Mucosa of gallbladder (tissue), 1 donor: ENCODE measurements at regions not wholly inside any gene's neighbourhood (a gene's known extent, or its start where the extent isn't known, plus 50 kb on each side); places are given as distances from the start of the nearest gene placed in this dataset.

Source experiments
- DNase-seq: peaks from one replicate; pipeline ENCODE4 v3.0.0-alpha.2; 2020; ENCODE audit warnings: low spot score
- donor health status: DM: no; HTN: no; CAD: no.

- DNase-seq = no peak
Observed at GRCh38 chr9:82552784-82553183, 510.2 kb downstream of the RASEF start.

- no peak for DNase-seq
Observed at GRCh38 chr9:82553654-82554366, 509.1 kb downstream of the RASEF start.

- no peak for DNase-seq
Observed at GRCh38 chr9:82554381-82554780, 508.6 kb downstream of the RASEF start.

- DNase-seq = no peak
Observed at GRCh38 chr9:82555031-82555430, 507.9 kb downstream of the RASEF start.

- DNase-seq = no peak
Observed at GRCh38 chr9:82555431-82556051, 507.4 kb downstream of the RASEF start.

GRCh38 chr9:82558346-82558745, 504.6 kb downstream of the RASEF start:
- DNase-seq = no peak

GRCh38 chr9:82558855-82559630, 503.9 kb downstream of the RASEF start:
- DNase-seq = peak; percentile 70

GRCh38 chr9:82560036-82560435, 502.9 kb downstream of the RASEF start:
- no peak for DNase-seq

- peak; percentile 11 for DNase-seq
Observed at GRCh38 chr9:82560457-82560904, 502.5 kb downstream of the RASEF start.

GRCh38 chr9:82563094-82563493, 499.8 kb downstream of the RASEF start:
- no peak for DNase-seq

- no peak for DNase-seq
Observed at GRCh38 chr9:82563841-82564240, 499.1 kb downstream of the RASEF start.

- no peak for DNase-seq
Observed at GRCh38 chr9:82565188-82565969, 497.6 kb downstream of the RASEF start.

- no peak for DNase-seq
Observed at GRCh38 chr9:82567953-82568352, 495.0 kb downstream of the RASEF start.

- DNase-seq = no peak
Observed at GRCh38 chr9:82570226-82570625, 492.7 kb downstream of the RASEF start.

- no peak for DNase-seq
Observed at GRCh38 chr9:82571540-82571939, 491.4 kb downstream of the RASEF start.

- no peak for DNase-seq
Observed at GRCh38 chr9:82572146-82572545, 490.8 kb downstream of the RASEF start.

GRCh38 chr9:82574911-82575310, 488.0 kb downstream of the RASEF start:
- DNase-seq = no peak

- no peak for DNase-seq
Observed at GRCh38 chr9:82580921-82581320, 482.0 kb downstream of the RASEF start.

- no peak for DNase-seq
Observed at GRCh38 chr9:82581516-82581915, 481.4 kb downstream of the RASEF start.

- DNase-seq = no peak
Observed at GRCh38 chr9:82581935-82582334, 481.0 kb downstream of the RASEF start.

- DNase-seq = no peak
Observed at GRCh38 chr9:82582693-82583092, 480.2 kb downstream of the RASEF start.

- DNase-seq = no peak
Observed at GRCh38 chr9:82583524-82583923, 479.4 kb downstream of the RASEF start.
